ENCODE measurements at regions not wholly inside any gene's neighbourhood (a gene's known extent, or its start where the extent isn't known, plus 50 kb on each side); places are given as distances from the start of the nearest gene placed in this dataset.

DNA sequence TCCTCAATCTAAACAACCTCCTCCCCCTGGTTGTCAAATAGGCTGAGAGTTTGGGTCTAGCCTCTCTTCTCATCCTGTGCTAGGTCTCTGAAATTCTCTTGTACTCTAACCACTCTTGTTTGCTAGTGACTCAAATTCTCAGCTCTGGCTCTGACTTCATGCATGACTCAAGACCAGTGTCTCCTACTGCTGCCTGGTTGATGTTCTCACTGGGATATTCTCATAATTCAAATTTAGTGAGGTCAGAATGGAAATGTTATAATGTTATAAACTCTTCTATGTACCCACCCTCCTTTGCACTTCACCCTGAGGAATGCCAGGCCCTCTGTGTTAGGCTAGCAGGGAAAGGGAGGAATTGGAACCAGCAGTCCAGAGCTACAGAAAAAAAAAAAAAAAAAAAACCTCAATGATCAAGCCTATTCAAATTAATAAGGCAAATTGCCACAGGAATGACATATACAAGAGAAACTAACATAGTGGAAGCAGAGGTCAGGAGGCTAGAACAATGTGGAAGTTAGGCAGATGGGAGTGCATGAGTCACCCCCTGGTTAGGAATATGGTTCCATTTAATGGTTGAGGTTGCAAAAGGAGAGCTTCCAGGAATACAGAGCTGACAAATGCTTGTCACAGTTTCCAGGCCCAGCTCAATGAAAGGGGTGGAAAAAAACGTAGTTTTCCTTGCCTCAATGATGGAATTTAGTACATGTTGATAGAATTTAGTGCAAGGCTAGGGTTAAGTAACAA, 459.5 kb downstream of the RMST start:
- no peak for TF ChIP-seq CTCF (IDR thresholded peaks at IDR 0.05)
- Mint-ChIP-seq H3K36me3 (ENCODE audit: low read depth) (no peaks in the 10 kb centered on the region; the same call in 1 of the 2 replicates), H3K4me3 (no peak overlapping the region), H3K27ac (no peak overlapping the region), H3K27me3 (ENCODE audit: insufficient read depth) (no peaks in the 10 kb centered on the region), H3K4me1 (ENCODE audit: low read depth) (no peaks in the 10 kb centered on the region), H3K9me3 (peaks cover 44% of the 10 kb centered on the region)
- no peak for DNase-seq

DNA sequence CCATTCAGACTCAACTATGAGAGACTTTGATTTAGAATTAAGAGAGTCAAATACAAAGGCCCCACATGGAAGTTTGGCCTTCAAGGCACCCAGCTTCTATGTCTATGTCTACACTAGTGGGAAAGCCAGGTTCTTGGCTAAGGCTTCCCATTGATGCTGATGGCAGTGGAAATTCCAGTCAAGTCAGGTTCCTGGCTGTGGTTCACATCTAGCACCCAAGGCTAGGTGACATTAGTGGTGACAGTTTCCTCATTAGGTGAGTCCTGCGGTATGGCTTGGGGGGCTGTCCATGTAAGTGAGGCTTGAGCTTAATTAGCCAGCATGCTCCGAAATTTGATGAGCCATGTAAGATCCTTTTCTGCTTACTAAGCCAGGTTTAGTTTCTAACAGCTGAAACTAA, 460.9 kb downstream of the RMST start:
- no peaks in the 10 kb centered on the region for H3K4me1 Mint-ChIP-seq (ENCODE audit: low read depth)

GRCh38 chr12:97924122-97924521, 461.5 kb downstream of the RMST start:
- H3K4me3 Mint-ChIP-seq, result no peak overlapping the region
- H3K27me3 Mint-ChIP-seq (ENCODE audit: insufficient read depth), result no peaks in the 10 kb centered on the region; the same call in 1 of the 2 replicates
- no peak for DNase-seq
- no peak overlapping the region for H3K27ac Mint-ChIP-seq
- H3K4me1 Mint-ChIP-seq (ENCODE audit: low read depth), result no peaks in the 10 kb centered on the region
- H3K9me3 Mint-ChIP-seq, result peaks cover 54% of the 10 kb centered on the region
- TF ChIP-seq CTCF (IDR thresholded peaks at IDR 0.05), result no peak
- no peaks in the 10 kb centered on the region; the same call in 1 of the 2 replicates for H3K36me3 Mint-ChIP-seq (ENCODE audit: low read depth)

More for the DNA sequence above, 460.9 kb downstream of the RMST start:
- Mint-ChIP-seq H3K36me3 (ENCODE audit: low read depth) (no peaks in the 10 kb centered on the region; the same call in 1 of the 2 replicates), H3K27ac (no peak overlapping the region), H3K4me3 (no peak overlapping the region), H3K9me3 (peaks cover 54% of the 10 kb centered on the region), H3K27me3 (ENCODE audit: insufficient read depth) (no peaks in the 10 kb centered on the region; the same call in 1 of the 2 replicates)
- no peak for TF ChIP-seq CTCF (IDR thresholded peaks at IDR 0.05)
- no peak for DNase-seq

GRCh38 chr12:97927977-97928376, 465.4 kb downstream of the RMST start:
- no peak for DNase-seq
- H3K9me3 Mint-ChIP-seq, result peaks cover 41% of the 10 kb centered on the region
- TF ChIP-seq CTCF (IDR thresholded peaks at IDR 0.05), result no peak
- no peaks in the 10 kb centered on the region for H3K4me1 Mint-ChIP-seq (ENCODE audit: low read depth)
- no peaks in the 10 kb centered on the region; the same call in 1 of the 2 replicates for H3K27me3 Mint-ChIP-seq (ENCODE audit: insufficient read depth)
- no peak overlapping the region for H3K4me3 Mint-ChIP-seq
- no peaks in the 10 kb centered on the region for H3K36me3 Mint-ChIP-seq (ENCODE audit: low read depth)
- no peak overlapping the region for H3K27ac Mint-ChIP-seq

- no peak overlapping the region for H3K27ac Mint-ChIP-seq
- H3K36me3 Mint-ChIP-seq (ENCODE audit: low read depth), result peaks cover 3% of the 10 kb centered on the region; the same call in 1 of the 2 replicates
- H3K27me3 Mint-ChIP-seq (ENCODE audit: insufficient read depth), result peaks cover 2% of the 10 kb centered on the region; the same call in 1 of the 2 replicates
- H3K4me3 Mint-ChIP-seq, result no peak overlapping the region
- no peak for DNase-seq
- TF ChIP-seq CTCF (IDR thresholded peaks at IDR 0.05), result no peak
- peaks cover 36% of the 10 kb centered on the region for H3K9me3 Mint-ChIP-seq
- no peaks in the 10 kb centered on the region for H3K4me1 Mint-ChIP-seq (ENCODE audit: low read depth)
Measured at GRCh38 chr12:97936165-97936564, 473.6 kb downstream of the RMST start.
